ENCODE measurements at regions not wholly inside any gene's neighbourhood (a gene's known extent, or its start where the extent isn't known, plus 50 kb on each side); places are given as distances from the start of the nearest gene placed in this dataset.
"Not testable (repeated sequence)": the region's sequence is repeated elsewhere in the genome, so short reads cannot be mapped to it uniquely, and the experiment has no call there.

- no peak for DNase-seq (ENCODE audit: low read depth)
Observed at GRCh38 chr3:65172209-65172608, 484.4 kb upstream of the ADAMTS9 start.

GRCh38 chr3:65170390-65171042, 482.7 kb upstream of the ADAMTS9 start:
- DNase-seq (ENCODE audit: low read depth), result no peak

GRCh38 chr3:65169961-65170360, 482.2 kb upstream of the ADAMTS9 start:
- no peak for DNase-seq (ENCODE audit: low read depth)

GRCh38 chr3:65168547-65168946, 480.7 kb upstream of the ADAMTS9 start:
- no peak for DNase-seq (ENCODE audit: low read depth)

- no peak for DNase-seq (ENCODE audit: low read depth)
Observed at GRCh38 chr3:65166531-65166930, 478.7 kb upstream of the ADAMTS9 start.

GRCh38 chr3:65158023-65158422, 470.2 kb upstream of the ADAMTS9 start:
- DNase-seq (ENCODE audit: low read depth), result no peak

- no peak for DNase-seq (ENCODE audit: low read depth)
Observed at GRCh38 chr3:65153850-65154512, 466.2 kb upstream of the ADAMTS9 start.

- DNase-seq (ENCODE audit: low read depth), result no peak
Observed at GRCh38 chr3:65151666-65152065, 463.9 kb upstream of the ADAMTS9 start.

- DNase-seq (ENCODE audit: low read depth), result no peak
Observed at GRCh38 chr3:65149877-65150276, 462.1 kb upstream of the ADAMTS9 start.

- no peak for DNase-seq (ENCODE audit: low read depth)
Observed at GRCh38 chr3:65148687-65149086, 460.9 kb upstream of the ADAMTS9 start.

GRCh38 chr3:65146179-65146578, 458.4 kb upstream of the ADAMTS9 start:
- no peak for DNase-seq (ENCODE audit: low read depth)

GRCh38 chr3:65145680-65146079, 457.9 kb upstream of the ADAMTS9 start:
- DNase-seq (ENCODE audit: low read depth), result no peak

- DNase-seq (ENCODE audit: low read depth), result no peak
Observed at GRCh38 chr3:65144791-65145351, 457.1 kb upstream of the ADAMTS9 start.

- no peak for DNase-seq (ENCODE audit: low read depth)
Observed at GRCh38 chr3:65142456-65142855, 454.7 kb upstream of the ADAMTS9 start.

GRCh38 chr3:65138556-65138955, 450.8 kb upstream of the ADAMTS9 start:
- DNase-seq (ENCODE audit: low read depth), result no peak

- not testable (repeated sequence) for DNase-seq (ENCODE audit: low read depth)
Observed at GRCh38 chr3:65133752-65134151, 446.0 kb upstream of the ADAMTS9 start.

GRCh38 chr3:65130782-65131181, 443.0 kb upstream of the ADAMTS9 start:
- DNase-seq (ENCODE audit: low read depth), result no peak

- no peak for DNase-seq (ENCODE audit: low read depth)
Observed at GRCh38 chr3:65128346-65128745, 440.5 kb upstream of the ADAMTS9 start.

- no peak for DNase-seq (ENCODE audit: low read depth)
Observed at GRCh38 chr3:65126527-65127410, 439.0 kb upstream of the ADAMTS9 start.

- DNase-seq (ENCODE audit: low read depth), result not testable (repeated sequence)
Observed at GRCh38 chr3:65120156-65120555, 432.4 kb upstream of the ADAMTS9 start.

GRCh38 chr3:65118912-65119499, 431.2 kb upstream of the ADAMTS9 start:
- DNase-seq (ENCODE audit: low read depth), result no peak

GRCh38 chr3:65114041-65114440, 426.2 kb upstream of the ADAMTS9 start:
- DNase-seq (ENCODE audit: low read depth), result no peak
